Body of pancreas (tissue), 4 donors: ENCODE measurements at regions not wholly inside any gene's neighbourhood (a gene's known extent, or its start where the extent isn't known, plus 50 kb on each side); places are given as distances from the start of the nearest gene placed in this dataset.

ENCODE experiments used
- CTCF ChIP-seq, 7 experiments: fragments of 450-650 bp in 4 of 7; fragments of 200-600 bp in 3 of 7; sonication (generic) in 3 of 7; IDR thresholded peaks; one replicate each; pipeline ENCODE4 v1.5.1; 2016 to 2019; ENCODE audit warnings: antibody characterized with exemption in 7 of 7
- POLR2A ChIP-seq, 3 donors: fragments of 450-650 bp; IDR thresholded peaks; one replicate each; pipeline ENCODE4 v1.6.1; 2016; ENCODE audit warnings: antibody characterized with exemption in 3 of 3, mild to moderate bottlenecking in 2 of 3

GRCh38 chr6:40932953-40933352 is 106.1 kb downstream of the UNC5CL start:
- TF ChIP-seq POLR2A (IDR thresholded peaks at IDR 0.05) (no peak), CTCF (IDR thresholded peaks at IDR 0.05) (no peak)
